ENCODE measurements at regions not wholly inside any gene's neighbourhood (a gene's known extent, or its start where the extent isn't known, plus 50 kb on each side); places are given as distances from the start of the nearest gene placed in this dataset.

DNA sequence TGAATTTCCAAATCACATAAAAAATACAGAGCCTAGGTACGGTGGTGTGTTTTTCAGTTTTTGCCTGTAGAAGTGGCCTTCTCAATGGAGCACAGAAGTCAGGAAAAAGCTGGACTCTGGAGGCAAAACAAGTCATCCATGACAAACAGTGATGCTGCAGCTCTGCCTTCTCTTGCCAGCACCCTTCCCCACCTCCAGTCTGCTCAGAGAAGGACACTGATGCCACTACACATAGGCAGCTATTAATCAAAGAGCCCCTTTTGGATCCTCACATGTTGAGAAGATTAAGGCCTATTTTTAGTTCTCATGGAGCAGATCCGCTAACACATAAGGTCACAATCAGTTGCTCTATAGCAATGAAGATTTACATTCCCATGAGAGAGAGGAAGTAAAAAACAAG, 181.6 kb upstream of the GALNT5 start:
- in situ Hi-C loops (cut with HindIII; ENCODE audit: low pct_ligation_motif_present, low pct_unique_long_range_greater_than_20kb, low sequenced_read_pairs), result no loop called here
- DNase-seq, result no peak

- no peak for DNase-seq
- in situ Hi-C loops (cut with HindIII; ENCODE audit: low pct_ligation_motif_present, low pct_unique_long_range_greater_than_20kb, low sequenced_read_pairs), result no loop called here
Measured at GRCh38 chr2:157076526-157077161, 180.9 kb upstream of the GALNT5 start.

GRCh38 chr2:157077753-157078350, 179.7 kb upstream of the GALNT5 start:
- no peak for DNase-seq
- in situ Hi-C loops (cut with HindIII; ENCODE audit: low pct_ligation_motif_present, low pct_unique_long_range_greater_than_20kb, low sequenced_read_pairs), result no loop called here

DNA sequence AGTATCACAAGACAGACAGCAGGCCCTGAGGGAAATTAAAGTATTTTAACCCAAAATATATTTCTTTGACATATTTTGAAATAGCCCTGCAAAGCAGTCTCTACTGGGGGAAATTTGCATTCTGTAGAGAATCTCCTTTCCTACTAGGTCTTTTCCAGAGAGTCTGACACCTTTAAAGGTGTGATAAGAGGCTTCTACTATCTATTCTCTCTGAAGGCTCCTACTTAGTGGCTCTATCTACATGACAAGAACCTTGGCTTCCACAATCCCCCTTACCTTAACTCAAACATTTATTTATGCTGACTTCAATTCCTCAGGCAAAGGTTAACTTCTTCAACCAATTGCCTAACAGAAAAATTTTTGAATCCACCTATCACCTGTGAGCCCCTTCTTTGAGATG, 174.6 kb upstream of the GALNT5 start:
- in situ Hi-C loops (cut with HindIII; ENCODE audit: low pct_ligation_motif_present, low pct_unique_long_range_greater_than_20kb, low sequenced_read_pairs), result no loop called here
- no peak for DNase-seq

- in situ Hi-C loops (cut with HindIII; ENCODE audit: low pct_ligation_motif_present, low pct_unique_long_range_greater_than_20kb, low sequenced_read_pairs), result no loop called here
- DNase-seq, result no peak
Measured at GRCh38 chr2:157085522-157085921, 172.0 kb upstream of the GALNT5 start.

DNA sequence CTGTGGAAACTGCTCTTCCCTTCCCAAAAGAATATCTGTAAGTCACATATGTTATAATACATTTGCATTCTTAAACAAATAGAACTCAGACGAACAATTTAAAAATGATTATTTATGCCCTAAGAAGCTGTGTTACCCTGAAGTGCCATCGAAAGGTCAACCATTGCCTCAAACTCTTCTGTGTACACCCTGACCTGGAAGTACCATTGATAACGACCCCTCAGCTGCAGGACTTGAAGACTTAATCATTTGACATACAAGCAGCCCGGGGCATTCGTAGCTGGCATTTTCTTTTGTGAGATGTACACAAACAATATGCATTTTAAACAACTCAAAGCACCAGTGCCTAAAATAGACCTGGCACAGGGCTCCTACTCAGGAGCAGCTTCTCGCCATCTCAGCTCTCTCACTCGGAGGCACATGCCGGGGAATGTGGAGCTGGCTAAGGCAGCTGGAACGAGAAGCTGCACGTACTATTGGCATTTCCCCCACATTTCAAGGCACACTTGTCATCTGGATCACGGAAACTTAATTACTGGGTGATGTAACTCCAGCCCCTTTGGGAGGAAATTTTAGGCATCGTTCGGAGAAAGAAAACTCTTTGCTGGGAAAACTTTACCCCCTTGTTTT, 170.0 kb upstream of the GALNT5 start:
- no peak for DNase-seq
- in situ Hi-C loops (cut with HindIII; ENCODE audit: low pct_ligation_motif_present, low pct_unique_long_range_greater_than_20kb, low sequenced_read_pairs), result no loop called here

- in situ Hi-C loops (cut with HindIII; ENCODE audit: low pct_ligation_motif_present, low pct_unique_long_range_greater_than_20kb, low sequenced_read_pairs), result no loop called here
- no peak for DNase-seq
Measured at GRCh38 chr2:157093666-157094065, 163.8 kb upstream of the GALNT5 start.

- in situ Hi-C loops (cut with HindIII; ENCODE audit: low pct_ligation_motif_present, low pct_unique_long_range_greater_than_20kb, low sequenced_read_pairs), result no loop called here
- DNase-seq, result no peak
Measured at GRCh38 chr2:157105372-157105771, 152.1 kb upstream of the GALNT5 start.

GRCh38 chr2:157106950-157107349, 150.6 kb upstream of the GALNT5 start:
- in situ Hi-C loops (cut with HindIII; ENCODE audit: low pct_ligation_motif_present, low pct_unique_long_range_greater_than_20kb, low sequenced_read_pairs), result no loop called here
- DNase-seq, result no peak

DNA sequence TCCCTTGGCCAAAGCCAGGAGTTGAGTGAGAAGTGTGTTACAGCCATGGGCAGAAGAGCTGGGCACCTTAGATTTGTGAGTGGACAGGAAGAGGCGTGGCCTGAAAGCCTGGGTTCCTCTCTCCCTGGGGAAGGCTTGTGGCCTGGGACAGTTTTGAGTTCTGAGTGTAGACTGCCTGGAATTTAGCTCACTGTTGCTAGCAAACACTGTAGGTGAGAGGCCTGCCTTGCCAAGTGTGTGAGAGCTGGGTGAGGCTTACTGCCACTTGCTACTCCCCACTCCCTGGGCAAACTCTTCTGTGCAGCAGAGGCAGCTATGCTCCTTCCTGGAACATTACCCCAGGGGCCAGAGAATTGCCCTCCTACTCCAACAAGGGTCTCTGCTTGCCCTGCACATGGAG, 150.0 kb upstream of the GALNT5 start:
- no peak for DNase-seq
- in situ Hi-C loops (cut with HindIII; ENCODE audit: low pct_ligation_motif_present, low pct_unique_long_range_greater_than_20kb, low sequenced_read_pairs), result no loop called here

- in situ Hi-C loops (cut with HindIII; ENCODE audit: low pct_ligation_motif_present, low pct_unique_long_range_greater_than_20kb, low sequenced_read_pairs), result no loop called here
- peak; percentile 18 for DNase-seq
Measured at GRCh38 chr2:157107877-157108276, 149.6 kb upstream of the GALNT5 start.

DNA sequence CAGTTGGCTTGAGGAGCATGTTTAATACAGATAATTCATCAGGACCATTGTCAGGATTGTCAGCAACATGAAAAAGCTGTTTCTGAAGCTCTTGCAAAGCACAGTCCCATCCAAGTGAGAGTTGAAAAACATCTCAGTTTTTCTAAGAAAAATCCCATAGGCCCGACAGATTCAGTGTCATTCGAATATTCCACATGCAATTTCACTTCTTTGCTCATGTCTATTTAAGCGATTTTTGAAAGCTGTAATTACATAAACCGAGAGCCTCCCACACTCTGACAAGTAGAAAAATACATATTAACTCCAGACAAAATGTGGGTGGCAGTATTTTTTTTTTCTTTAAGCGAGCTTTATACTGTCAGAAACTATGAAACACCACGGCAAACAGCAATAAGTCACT, 134.7 kb upstream of the GALNT5 start:
- no peak for DNase-seq
- in situ Hi-C loops (cut with HindIII; ENCODE audit: low pct_ligation_motif_present, low pct_unique_long_range_greater_than_20kb, low sequenced_read_pairs), result no loop called here

- DNase-seq, result no peak
- in situ Hi-C loops (cut with HindIII; ENCODE audit: low pct_ligation_motif_present, low pct_unique_long_range_greater_than_20kb, low sequenced_read_pairs), result no loop called here
Measured at GRCh38 chr2:157124731-157125130, 132.8 kb upstream of the GALNT5 start.

DNA sequence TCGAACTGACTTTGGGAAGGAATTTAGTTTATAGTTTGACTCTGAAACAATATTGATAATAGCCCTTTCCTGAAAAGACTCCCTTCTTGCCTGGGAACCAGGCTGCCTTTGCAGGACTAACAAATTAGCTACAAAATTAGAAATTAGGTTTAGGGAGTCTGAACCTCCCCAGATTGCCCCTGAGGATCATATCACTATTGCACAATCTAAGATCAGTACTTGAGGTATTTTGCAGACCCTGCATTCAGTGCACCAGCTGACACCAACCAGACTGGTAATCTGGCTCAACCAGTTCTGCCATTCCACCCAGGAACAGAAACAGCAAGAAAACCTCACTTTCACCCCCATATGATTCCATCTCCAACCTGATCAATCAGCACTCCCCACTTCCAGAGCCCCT, 131.8 kb upstream of the GALNT5 start:
- DNase-seq, result no peak
- in situ Hi-C loops (cut with HindIII; ENCODE audit: low pct_ligation_motif_present, low pct_unique_long_range_greater_than_20kb, low sequenced_read_pairs), result no loop called here

- no peak for DNase-seq
- in situ Hi-C loops (cut with HindIII; ENCODE audit: low pct_ligation_motif_present, low pct_unique_long_range_greater_than_20kb, low sequenced_read_pairs), result no loop called here
Measured at GRCh38 chr2:157127249-157128012, 130.1 kb upstream of the GALNT5 start.

DNA sequence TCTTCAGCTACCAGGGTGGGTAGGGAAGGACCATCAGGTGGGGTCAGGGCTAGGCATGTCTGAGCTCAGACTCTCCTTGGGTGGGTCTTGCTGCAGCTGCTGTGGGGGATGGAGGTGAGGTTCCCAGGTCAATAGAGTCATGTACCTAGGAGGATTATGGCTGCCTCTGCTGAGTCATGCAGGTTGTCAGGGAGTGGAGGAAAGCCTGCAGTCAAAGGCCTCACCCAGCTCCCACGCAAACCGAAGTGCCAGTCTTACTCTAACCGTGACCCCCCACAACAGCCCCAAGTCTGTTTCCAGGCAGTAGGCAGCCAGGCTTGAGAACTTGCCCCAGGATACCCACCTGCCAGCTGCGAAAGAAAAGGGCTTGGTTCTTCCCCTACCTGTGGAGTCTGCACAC, 113.6 kb upstream of the GALNT5 start:
- DNase-seq, result no peak
- in situ Hi-C loops (cut with HindIII; ENCODE audit: low pct_ligation_motif_present, low pct_unique_long_range_greater_than_20kb, low sequenced_read_pairs), result no loop called here

GRCh38 chr2:157149270-157149669, 108.2 kb upstream of the GALNT5 start:
- DNase-seq, result no peak
- in situ Hi-C loops (cut with HindIII; ENCODE audit: low pct_ligation_motif_present, low pct_unique_long_range_greater_than_20kb, low sequenced_read_pairs), result no loop called here

DNA sequence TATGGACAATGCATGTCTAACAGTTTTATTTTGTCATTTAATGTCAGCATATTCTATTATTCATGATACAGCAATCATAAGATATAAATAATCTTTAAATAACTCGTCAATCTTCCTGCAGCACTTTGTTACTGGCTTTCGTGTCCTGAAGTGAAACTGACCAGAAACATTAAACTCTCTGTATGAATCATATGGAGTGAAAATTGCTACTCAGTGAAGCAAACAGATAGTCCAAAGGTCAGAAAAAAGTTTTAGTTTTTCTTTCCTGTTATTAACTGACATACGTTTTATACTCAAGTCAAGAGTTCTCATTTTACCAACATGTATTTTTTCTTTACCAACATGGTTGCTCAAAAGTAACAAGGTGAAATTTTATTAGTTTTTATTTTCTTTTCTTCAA, 106.8 kb upstream of the GALNT5 start:
- DNase-seq, result peak; percentile 85
- in situ Hi-C loops (cut with HindIII; ENCODE audit: low pct_ligation_motif_present, low pct_unique_long_range_greater_than_20kb, low sequenced_read_pairs), result no loop called here

GRCh38 chr2:157152362-157152761, 105.1 kb upstream of the GALNT5 start:
- DNase-seq, result no peak
- in situ Hi-C loops (cut with HindIII; ENCODE audit: low pct_ligation_motif_present, low pct_unique_long_range_greater_than_20kb, low sequenced_read_pairs), result no loop called here

GRCh38 chr2:157155992-157156391, 101.5 kb upstream of the GALNT5 start:
- no peak for DNase-seq
- in situ Hi-C loops (cut with HindIII; ENCODE audit: low pct_ligation_motif_present, low pct_unique_long_range_greater_than_20kb, low sequenced_read_pairs), result no loop called here

Measured in ACHN (cell line).